IMR-90 (cell line): ENCODE measurements at regions not wholly inside any gene's neighbourhood (a gene's known extent, or its start where the extent isn't known, plus 50 kb on each side); places are given as distances from the start of the nearest gene placed in this dataset.

Source experiments
- ATAC-seq: fragments of 200-7000 bp; cut with Tn5 transposase; 2 replicates; pipeline ENCODE4 v1.9.1; 2020; ENCODE audit warnings: low read depth, mild to moderate bottlenecking, moderate library complexity
- BruUV-seq: library from RNA; stranded (reverse); fragments of 400-500 nt; replicated peaks from 2 replicates; lab custom pipeline; 2021; lab: Mats Ljungman, UMichigan
- CTCF ChIA-PET: fragments of 300-600 bp; formaldehyde crosslinking; extraction: SDS; loops from one replicate; lab custom pipeline; 2021; ENCODE audit warnings: antibody characterized with exemption; lab: Yijun Ruan, JAX
- POLR2A ChIA-PET: fragments of 300-600 bp; sonication (Branson Sonifier 250); formaldehyde crosslinking; loops from one replicate; lab custom pipeline; 2022; ENCODE audit warnings: antibody characterized with exemption; ENCODE audit not compliant: unreplicated experiment; lab: Charles Lee
- DNase-seq: peaks from one replicate; pipeline ENCODE4 v3.0.0; 2013
- H2AFZ ChIP-seq: replicated peaks from 2 replicates; pipeline ENCODE3; 2013; ENCODE audit warnings: low read length, mild to moderate bottlenecking; ENCODE audit not compliant: poor library complexity
- H2AK5ac ChIP-seq: 2 replicates; pipeline ENCODE4 v1.6.1; 2013; ENCODE audit warnings: low read depth, low read length, inconsistent platforms
- H2AK9ac ChIP-seq: replicated peaks from 2 replicates; pipeline ENCODE3; 2013; ENCODE audit warnings: mild to moderate bottlenecking, low read depth, low read length, moderate library complexity; ENCODE audit not compliant: poor library complexity
- H2BK120ac ChIP-seq: 2 replicates; pipeline ENCODE4 v1.6.1; 2013; ENCODE audit warnings: low read depth, low read length, inconsistent platforms
- H2BK15ac ChIP-seq: 3 replicates; pipeline ENCODE4 v1.6.1; 2013; ENCODE audit warnings: low read depth, low read length, inconsistent platforms
- H2BK20ac ChIP-seq: 2 replicates; pipeline ENCODE4 v1.6.1; 2013; ENCODE audit warnings: low read depth, mild to moderate bottlenecking, inconsistent platforms, low read length, moderate library complexity
- H2BK5ac ChIP-seq: 2 replicates; pipeline ENCODE4 v1.6.1; 2013; ENCODE audit warnings: mild to moderate bottlenecking, low read depth, low read length, inconsistent platforms; ENCODE audit not compliant: poor library complexity, severe bottlenecking
- H3K14ac ChIP-seq: replicated peaks from 2 replicates; pipeline ENCODE4 v1.6.1; 2013; ENCODE audit warnings: low read depth, low read length, inconsistent platforms
- H3K18ac ChIP-seq: 2 replicates; pipeline ENCODE4 v1.6.1; 2013; ENCODE audit warnings: low read depth, low read length, control low read depth
- H3K23ac ChIP-seq: 2 replicates; pipeline ENCODE4 v1.6.1; 2013; ENCODE audit warnings: low read depth, low read length, inconsistent platforms
- H3K27ac ChIP-seq: 2 replicates; pipeline ENCODE4 v1.5.1; 2013; ENCODE audit warnings: mild to moderate bottlenecking, control low read depth, low read length; ENCODE audit not compliant: insufficient read depth
- H3K27me3 ChIP-seq: 2 replicates; pipeline ENCODE4 v1.6.1; 2013; ENCODE audit warnings: low read length; ENCODE audit not compliant: control insufficient read depth, insufficient read depth
- H3K36me3 ChIP-seq: 2 replicates; pipeline ENCODE4 v1.6.1; 2013; ENCODE audit warnings: low read length, mixed read lengths; ENCODE audit not compliant: control insufficient read depth, insufficient read depth
- H3K4ac ChIP-seq: 2 replicates; pipeline ENCODE4 v1.6.1; 2013; ENCODE audit warnings: low read depth, low read length, inconsistent platforms
- H3K4me1 ChIP-seq: 2 replicates; pipeline ENCODE4 v1.6.1; 2013; ENCODE audit warnings: low read length, mixed read lengths; ENCODE audit not compliant: control insufficient read depth, insufficient read depth
- H3K4me2 ChIP-seq: 2 replicates; pipeline ENCODE4 v1.6.1; 2013; ENCODE audit warnings: low read depth, mild to moderate bottlenecking, control low read depth, low read length, moderate library complexity
- H3K4me3 ChIP-seq: 2 replicates; pipeline ENCODE4 v1.5.1; 2013; ENCODE audit warnings: low read depth, mild to moderate bottlenecking, control low read depth, low read length, moderate library complexity; ENCODE audit not compliant: insufficient read depth
- H3K56ac ChIP-seq: 2 replicates; pipeline ENCODE4 v1.6.1; 2013; ENCODE audit warnings: low read length, inconsistent platforms; ENCODE audit not compliant: insufficient read depth; ENCODE audit errors: extremely low read depth
- H3K79me1 ChIP-seq, 2 experiments: 2 replicates each; pipeline ENCODE4 v1.6.1; 2013; ENCODE audit warnings: low read length in 2 of 2, inconsistent platforms in 1 of 2, low read depth in 1 of 2
- H3K9ac ChIP-seq: 2 replicates; pipeline ENCODE4 v1.6.1; 2013; ENCODE audit warnings: low read depth, low read length, control low read depth
- H3K9me1 ChIP-seq: 2 replicates; pipeline ENCODE4 v1.6.1; 2013; ENCODE audit warnings: low read length, inconsistent platforms; ENCODE audit not compliant: insufficient read depth
- H3K9me3 ChIP-seq: 2 replicates; pipeline ENCODE4 v1.6.1; 2013; ENCODE audit warnings: low read length; ENCODE audit not compliant: control insufficient read depth, insufficient read depth
- H4K20me1 ChIP-seq: 2 replicates; pipeline ENCODE4 v1.6.1; 2013; ENCODE audit warnings: low read length, inconsistent platforms; ENCODE audit not compliant: insufficient read depth
- H4K5ac ChIP-seq: 2 replicates; pipeline ENCODE4 v1.6.1; 2013; ENCODE audit warnings: mild to moderate bottlenecking, low read depth, low read length, control low read depth
- H4K8ac ChIP-seq, 2 experiments: 2 replicates each; pipeline ENCODE4 v1.6.1; 2013; ENCODE audit warnings: low read depth in 2 of 2, low read length in 2 of 2, control low read depth in 1 of 2, inconsistent platforms in 1 of 2
- H4K91ac ChIP-seq: 2 replicates; pipeline ENCODE4 v1.6.1; 2013; ENCODE audit warnings: low read depth, low read length, inconsistent platforms; ENCODE audit not compliant: insufficient read depth
- BHLHE40 ChIP-seq: fragments of 150-350 bp; IDR thresholded peaks from 2 replicates; pipeline ENCODE4 v1.6.1; 2016; ENCODE audit warnings: mild to moderate bottlenecking, low read depth, low read length
- CEBPB ChIP-seq: IDR thresholded peaks from 2 replicates; pipeline ENCODE4 v1.6.1; 2012; ENCODE audit warnings: low read depth, low read length, improper control_type of control experiment
- CHD1 ChIP-seq: IDR thresholded peaks from 2 replicates; pipeline ENCODE4 v1.6.1; 2012; ENCODE audit warnings: low read depth, low read length, improper control_type of control experiment
- FOS ChIP-seq: fragments of 150-350 bp; IDR thresholded peaks from 2 replicates; pipeline ENCODE4 v1.6.1; 2016; ENCODE audit warnings: low read depth, low read length
- MAFK ChIP-seq: IDR thresholded peaks from 2 replicates; pipeline ENCODE4 v1.6.1; 2012; ENCODE audit warnings: low read depth, low read length, improper control_type of control experiment
- MAZ ChIP-seq: IDR thresholded peaks from 2 replicates; pipeline ENCODE4 v1.6.1; 2012; ENCODE audit warnings: low read depth, mild to moderate bottlenecking, low read length, improper control_type of control experiment, moderate library complexity, borderline replicate concordance
- MXI1 ChIP-seq: IDR thresholded peaks from 2 replicates; pipeline ENCODE4 v1.6.1; 2012; ENCODE audit warnings: low read depth, mild to moderate bottlenecking, low read length, moderate library complexity, borderline replicate concordance
- NFE2L2 ChIP-seq: fragments of 150-350 bp; IDR thresholded peaks from 2 replicates; pipeline ENCODE4 v1.6.1; 2016; ENCODE audit warnings: low read depth, mild to moderate bottlenecking, low read length
- POLR2A ChIP-seq: IDR thresholded peaks from 2 replicates; pipeline ENCODE4 v1.6.1; 2012; ENCODE audit warnings: mild to moderate bottlenecking, low read depth, low read length
- RAD21 ChIP-seq: IDR thresholded peaks from 2 replicates; pipeline ENCODE4 v1.6.1; 2012; ENCODE audit warnings: low read length, improper control_type of control experiment
- RCOR1 ChIP-seq: IDR thresholded peaks from 2 replicates; pipeline ENCODE4 v1.6.1; 2012; ENCODE audit warnings: mild to moderate bottlenecking, low read length, improper control_type of control experiment; ENCODE audit not compliant: insufficient replicate concordance
- RFX5 ChIP-seq: IDR thresholded peaks from 2 replicates; pipeline ENCODE4 v1.8.0; 2012; ENCODE audit warnings: low read depth, mild to moderate bottlenecking, low read length, moderate library complexity
- SMC3 ChIP-seq: fragments of 150-350 bp; IDR thresholded peaks from 2 replicates; pipeline ENCODE4 v1.6.1; 2016; ENCODE audit warnings: low read depth, mild to moderate bottlenecking, antibody characterized with exemption, low read length, moderate library complexity
- WGBS, 2 experiments: methylation state at CpG; one replicate each; pipeline versions ENCODE4 v1.1.5 to v1.1.7; 2013; ENCODE audit warnings: missing lambda C conversion rate in 2 of 2; ENCODE audit not compliant: insufficient read length in 1 of 2; ENCODE audit errors: extremely low coverage in 2 of 2; 5-methylcytosine and 5-hydroxymethylcytosine counted together
- dilution Hi-C: fragments of 300-500 bp; cut with HindIII; formaldehyde crosslinking; loops from one replicate; pipeline ENCODE4 v1.14.3; 2018; ENCODE audit warnings: low sequenced_read_pairs; ENCODE audit not compliant: unreplicated experiment
- in situ Hi-C: fragments of 300-500 bp; cut with MboI; formaldehyde crosslinking; loops from 3 replicates; pipeline ENCODE4 v1.14.3; 2019; ENCODE audit warnings: low sequenced_read_pairs, inconsistent platforms, mixed read lengths
- intact Hi-C: fragments of 100-400 bp; cut with micrococcal nuclease; formaldehyde crosslinking; loops from 2 replicates; pipeline ENCODE4 v1.10.0; 2022
- TF ChIP-seq, protein P1 (sequence below): conservative IDR thresholded peaks from 2 replicates; pipeline ENCODE4 v1.5.1; 2012; ENCODE audit warnings: mild to moderate bottlenecking, low read depth, low read length, improper control_type of control experiment
- TF ChIP-seq, protein P2 (sequence below): fragments of 150-350 bp; IDR thresholded peaks from 2 replicates; pipeline ENCODE4 v1.6.1; 2016; ENCODE audit warnings: low read depth, mild to moderate bottlenecking, low read length, moderate library complexity, borderline replicate concordance
- TF ChIP-seq, protein P3 (sequence below): fragments of 150-350 bp; IDR thresholded peaks from 2 replicates; pipeline ENCODE4 v1.6.1; 2017; ENCODE audit warnings: mild to moderate bottlenecking, antibody characterized with exemption, low read length, low read depth

DNA sequence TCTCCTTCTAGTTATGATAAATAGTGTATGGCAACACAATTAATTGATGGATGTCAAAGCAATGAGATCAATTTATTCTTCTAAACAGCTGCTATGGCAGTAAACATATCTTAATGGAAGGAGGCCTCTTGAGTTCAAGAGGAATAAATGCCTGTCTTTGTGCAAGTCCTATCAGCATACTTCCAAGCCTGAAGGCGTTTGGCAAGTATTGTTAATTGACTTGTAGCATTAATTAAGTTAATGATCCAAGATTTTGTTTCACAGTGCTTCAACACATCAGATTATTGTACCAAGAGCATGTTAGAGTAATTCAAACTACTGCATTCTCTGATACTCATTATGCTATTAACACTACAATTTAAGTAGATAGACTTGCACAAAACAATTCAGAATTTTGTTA lies 144.8 kb downstream of the FAT4 start:
- intact Hi-C loops: no loop called here
- H2AK5ac ChIP-seq: no peak overlapping the region
- no peak overlapping the region for H2AFZ ChIP-seq
- no CpG with 5 or more reads among the region's 1 CpG for WGBS, 2 experiments
- ChIA-PET POLR2A (no interaction called here), CTCF (no interaction called here)
- ATAC-seq (no peak), DNase-seq (no peak)
- H2BK15ac ChIP-seq: no peak overlapping the region
- H3K36me3 ChIP-seq: peaks cover 4% of the 10 kb centered on the region; the same call in 1 of the 2 replicates
- no peak overlapping the region for H3K23ac ChIP-seq
- H3K79me1 ChIP-seq: peaks cover 0 to 4% of the 10 kb centered on the region in 2 experiments; a peak in 1 of 4 replicates
- H3K27ac ChIP-seq: no peak overlapping the region
- no peak overlapping the region for H3K4me3 ChIP-seq
- no peak overlapping the region for H3K56ac ChIP-seq
- H3K4me1 ChIP-seq: no peaks in the 10 kb centered on the region
- H2BK5ac ChIP-seq: no peak overlapping the region
- no peak overlapping the region for H4K91ac ChIP-seq
- no peak overlapping the region for H4K8ac ChIP-seq
- in situ Hi-C loops: no loop called here
- H3K9me3 ChIP-seq: no peaks in the 10 kb centered on the region
- H2BK120ac ChIP-seq: no peak overlapping the region
- BruUV-seq: no TSS peak
- TF ChIP-seq MAFK: no peak
- no peak for TF ChIP-seq CEBPB
- no peak for TF ChIP-seq BHLHE40
- TF ChIP-seq RCOR1: no peak
- TF ChIP-seq, protein P1, sequence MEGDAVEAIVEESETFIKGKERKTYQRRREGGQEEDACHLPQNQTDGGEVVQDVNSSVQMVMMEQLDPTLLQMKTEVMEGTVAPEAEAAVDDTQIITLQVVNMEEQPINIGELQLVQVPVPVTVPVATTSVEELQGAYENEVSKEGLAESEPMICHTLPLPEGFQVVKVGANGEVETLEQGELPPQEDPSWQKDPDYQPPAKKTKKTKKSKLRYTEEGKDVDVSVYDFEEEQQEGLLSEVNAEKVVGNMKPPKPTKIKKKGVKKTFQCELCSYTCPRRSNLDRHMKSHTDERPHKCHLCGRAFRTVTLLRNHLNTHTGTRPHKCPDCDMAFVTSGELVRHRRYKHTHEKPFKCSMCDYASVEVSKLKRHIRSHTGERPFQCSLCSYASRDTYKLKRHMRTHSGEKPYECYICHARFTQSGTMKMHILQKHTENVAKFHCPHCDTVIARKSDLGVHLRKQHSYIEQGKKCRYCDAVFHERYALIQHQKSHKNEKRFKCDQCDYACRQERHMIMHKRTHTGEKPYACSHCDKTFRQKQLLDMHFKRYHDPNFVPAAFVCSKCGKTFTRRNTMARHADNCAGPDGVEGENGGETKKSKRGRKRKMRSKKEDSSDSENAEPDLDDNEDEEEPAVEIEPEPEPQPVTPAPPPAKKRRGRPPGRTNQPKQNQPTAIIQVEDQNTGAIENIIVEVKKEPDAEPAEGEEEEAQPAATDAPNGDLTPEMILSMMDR: no peak
- no peak for TF ChIP-seq RAD21
- TF ChIP-seq FOS: no peak
- TF ChIP-seq MXI1: no peak
- no peak for TF ChIP-seq MAZ
- no peak for TF ChIP-seq CHD1
- TF ChIP-seq SMC3: no peak
- TF ChIP-seq, protein P2, sequence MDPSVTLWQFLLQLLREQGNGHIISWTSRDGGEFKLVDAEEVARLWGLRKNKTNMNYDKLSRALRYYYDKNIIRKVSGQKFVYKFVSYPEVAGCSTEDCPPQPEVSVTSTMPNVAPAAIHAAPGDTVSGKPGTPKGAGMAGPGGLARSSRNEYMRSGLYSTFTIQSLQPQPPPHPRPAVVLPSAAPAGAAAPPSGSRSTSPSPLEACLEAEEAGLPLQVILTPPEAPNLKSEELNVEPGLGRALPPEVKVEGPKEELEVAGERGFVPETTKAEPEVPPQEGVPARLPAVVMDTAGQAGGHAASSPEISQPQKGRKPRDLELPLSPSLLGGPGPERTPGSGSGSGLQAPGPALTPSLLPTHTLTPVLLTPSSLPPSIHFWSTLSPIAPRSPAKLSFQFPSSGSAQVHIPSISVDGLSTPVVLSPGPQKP: no peak
- TF ChIP-seq, protein P3, sequence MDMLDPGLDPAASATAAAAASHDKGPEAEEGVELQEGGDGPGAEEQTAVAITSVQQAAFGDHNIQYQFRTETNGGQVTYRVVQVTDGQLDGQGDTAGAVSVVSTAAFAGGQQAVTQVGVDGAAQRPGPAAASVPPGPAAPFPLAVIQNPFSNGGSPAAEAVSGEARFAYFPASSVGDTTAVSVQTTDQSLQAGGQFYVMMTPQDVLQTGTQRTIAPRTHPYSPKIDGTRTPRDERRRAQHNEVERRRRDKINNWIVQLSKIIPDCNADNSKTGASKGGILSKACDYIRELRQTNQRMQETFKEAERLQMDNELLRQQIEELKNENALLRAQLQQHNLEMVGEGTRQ: no peak
- no peak for TF ChIP-seq POLR2A
- no peak for TF ChIP-seq NFE2L2
- TF ChIP-seq RFX5: no peak
- H4K5ac ChIP-seq: no peak overlapping the region
- H3K18ac ChIP-seq: no peak overlapping the region
- H3K4me2 ChIP-seq: no peak overlapping the region
- dilution Hi-C loops: no loop called here
- no peaks in the 10 kb centered on the region for H4K20me1 ChIP-seq
- H2BK20ac ChIP-seq: no peak overlapping the region
- H3K27me3 ChIP-seq: no peaks in the 10 kb centered on the region
- no peak overlapping the region for H3K4ac ChIP-seq
- no peaks in the 10 kb centered on the region for H3K9me1 ChIP-seq
- no peak overlapping the region for H3K9ac ChIP-seq
- H3K14ac ChIP-seq: no peak overlapping the region
- H2AK9ac ChIP-seq: no peak overlapping the region
